ENCODE measurements at regions not wholly inside any gene's neighbourhood (a gene's known extent, or its start where the extent isn't known, plus 50 kb on each side); places are given as distances from the start of the nearest gene placed in this dataset.

- Histone ChIP-seq H3K27ac (no peak overlapping the region), H3K9me3 (replicated peaks in 1 of 3) (no peaks in the 10 kb centered on the region), H3K4me3 (no peak overlapping the region), H3K27me3 (no peaks in the 10 kb centered on the region), H3K4me1 (replicated peaks in 1 of 2) (no peaks in the 10 kb centered on the region), H3K36me3 (replicated peaks in 1 of 2) (no peaks in the 10 kb centered on the region)
- 78 to 84% (median 80%) methylated on average over 4 of the region's 4 CpGs for WGBS, 4 donors
- no peak for DNase-seq
- TF ChIP-seq POLR2A (IDR thresholded peaks at IDR 0.05) (no peak), CTCF (IDR thresholded peaks at IDR 0.05) (no peak)
- intact Hi-C loops (cut with DNase I): loop anchor here in 1 of 2 donors (10.0 kb wide), 1 partner anchor 425 kb away; no protein-coding TSS in a partner anchor
These were observed 111.2 kb upstream of the PDE5A start for GRCh38 chr4:119739796-119740195.

- TF ChIP-seq CTCF (IDR thresholded peaks at IDR 0.05) (no peak), POLR2A (IDR thresholded peaks at IDR 0.05) (no peak)
- Histone ChIP-seq H3K27me3 (no peaks in the 10 kb centered on the region), H3K4me1 (replicated peaks in 1 of 2) (no peaks in the 10 kb centered on the region), H3K9me3 (replicated peaks in 1 of 3) (no peaks in the 10 kb centered on the region), H3K36me3 (replicated peaks in 1 of 2) (no peaks in the 10 kb centered on the region), H3K4me3 (no peak overlapping the region), H3K27ac (no peak overlapping the region)
- DNase-seq: no peak
- intact Hi-C loops (cut with DNase I): loop anchor here in 1 of 2 donors (10.0 kb wide), 1 partner anchor 424 kb away; no protein-coding TSS in a partner anchor
- 82 to 88% (median 86%) methylated on average over 2 of the region's 2 CpGs for WGBS, 4 donors
These were observed 110.3 kb upstream of the PDE5A start for GRCh38 chr4:119738901-119739300.

- TF ChIP-seq CTCF (IDR thresholded peaks at IDR 0.05) (no peak), POLR2A (IDR thresholded peaks at IDR 0.05) (no peak)
- H3K27me3 ChIP-seq: no peaks in the 10 kb centered on the region
- intact Hi-C loops (cut with DNase I): loop anchor here in 1 of 2 donors (10.0 kb wide), 1 partner anchor 422 kb away; no protein-coding TSS in a partner anchor
- no peak overlapping the region for H3K27ac ChIP-seq
- DNase-seq: no peak
- no peaks in the 10 kb centered on the region for H3K9me3 ChIP-seq (replicated peaks in 1 of 3)
- WGBS, 4 donors: 68 to 78% (median 75%) methylated on average over 2 of the region's 2 CpGs
- H3K4me3 ChIP-seq: no peak overlapping the region
- H3K36me3 ChIP-seq (replicated peaks in 1 of 2): no peaks in the 10 kb centered on the region
- no peaks in the 10 kb centered on the region for H3K4me1 ChIP-seq (replicated peaks in 1 of 2)
These were observed 108.0 kb upstream of the PDE5A start for GRCh38 chr4:119736559-119736958.

GRCh38 chr4:119735165-119735651 lies 106.6 kb upstream of the PDE5A start:
- WGBS, 4 donors: 63 to 90% (median 80%) methylated on average over 1 of the region's 1 CpG
- DNase-seq: no peak
- H3K9me3 ChIP-seq (replicated peaks in 1 of 3): no peaks in the 10 kb centered on the region
- H3K4me3 ChIP-seq: no peak overlapping the region
- H3K36me3 ChIP-seq (replicated peaks in 1 of 2): no peaks in the 10 kb centered on the region
- TF ChIP-seq CTCF (IDR thresholded peaks at IDR 0.05) (no peak), POLR2A (IDR thresholded peaks at IDR 0.05) (no peak)
- intact Hi-C loops (cut with DNase I): loop anchor here in 1 of 2 donors (10.0 kb wide), 1 partner anchor 420 kb away; no protein-coding TSS in a partner anchor
- peaks cover 0 to 6% of the 10 kb centered on the region in 2 donors for H3K4me1 ChIP-seq (replicated peaks in 1 of 2)
- H3K27me3 ChIP-seq: no peaks in the 10 kb centered on the region
- peak overlapping the region in 2 of 5 donors; percentile 10 to 35 for H3K27ac ChIP-seq

All from adrenal gland (tissue), 9 donors.